Psoas muscle (tissue), 7 donors: ENCODE measurements at regions not wholly inside any gene's neighbourhood (a gene's known extent, or its start where the extent isn't known, plus 50 kb on each side); places are given as distances from the start of the nearest gene placed in this dataset.

Source experiments
- ATAC-seq, 4 donors: fragments of 200-7000 bp; cut with Tn5 transposase; one replicate each; pipeline ENCODE4 v1.9.1; 2020; ENCODE audit warnings: moderate library complexity in 3 of 4, mild to moderate bottlenecking in 2 of 4
- DNase-seq, 2 donors: peaks; one replicate each; pipeline ENCODE4 v3.0.0-alpha.2; 2020
- H3K27ac ChIP-seq: fragments of 200-600 bp; one replicate; pipeline ENCODE4 v1.8.0; 2022
- H3K27me3 ChIP-seq, 3 donors: fragments of 200-600 bp in 1 of 3; one replicate each; pipeline versions ENCODE4 v1.6.1 to v1.8.0; 2013 to 2022; ENCODE audit warnings: low read length in 2 of 3, mild to moderate bottlenecking in 2 of 3, moderate library complexity in 1 of 3; ENCODE audit not compliant: insufficient read depth in 3 of 3
- H3K36me3 ChIP-seq, 2 donors: fragments of 200-600 bp in 1 of 2; one replicate each; pipeline versions ENCODE4 v1.6.1 to v1.8.0; 2013 to 2022; ENCODE audit warnings: low read depth in 1 of 2, mild to moderate bottlenecking in 1 of 2, moderate library complexity in 1 of 2; ENCODE audit not compliant: insufficient read depth in 1 of 2
- H3K4me1 ChIP-seq: fragments of 200-600 bp; one replicate; pipeline ENCODE4 v1.8.0; 2022
- H3K4me3 ChIP-seq: fragments of 200-600 bp; one replicate; pipeline ENCODE4 v1.8.0; 2022; ENCODE audit warnings: mild to moderate bottlenecking
- H3K9me3 ChIP-seq: fragments of 200-600 bp; one replicate; pipeline ENCODE4 v1.8.0; 2022
- WGBS, 3 donors: extraction: QIAGEN DNeasy Blood & Tissue Kit; methylation state at CpG; one replicate each; pipeline versions ENCODE4 v1.1.6 to v1.1.7; 2013; 5-methylcytosine and 5-hydroxymethylcytosine counted together
- intact Hi-C, 2 donors: fragments of 100-400 bp; cut with DNase I; formaldehyde crosslinking; loops; one replicate each; pipeline versions ENCODE4 v1.11.0 to v1.14.2; 2022
- TF ChIP-seq, protein P1 (sequence below): fragments of 200-600 bp; IDR thresholded peaks from one replicate; pipeline ENCODE4 v1.8.0; 2022; ENCODE audit warnings: antibody characterized with exemption
- donor health status: healthy with polysubstance abuse.
- donor health status: DM: no; HTN: no; CAD: no; lungs with moderate emphysema.
- donor health status: Bipolar disorder and iron deficiency.
- donor health status: healthy.
- donor health status: DM: yes; HTN: yes; CAD: no.
- donor health status: DM: no; HTN: no; CAD: no.
- donor health status: DM: yes; HTN: yes; CAD: no.

- TF ChIP-seq, protein P1, sequence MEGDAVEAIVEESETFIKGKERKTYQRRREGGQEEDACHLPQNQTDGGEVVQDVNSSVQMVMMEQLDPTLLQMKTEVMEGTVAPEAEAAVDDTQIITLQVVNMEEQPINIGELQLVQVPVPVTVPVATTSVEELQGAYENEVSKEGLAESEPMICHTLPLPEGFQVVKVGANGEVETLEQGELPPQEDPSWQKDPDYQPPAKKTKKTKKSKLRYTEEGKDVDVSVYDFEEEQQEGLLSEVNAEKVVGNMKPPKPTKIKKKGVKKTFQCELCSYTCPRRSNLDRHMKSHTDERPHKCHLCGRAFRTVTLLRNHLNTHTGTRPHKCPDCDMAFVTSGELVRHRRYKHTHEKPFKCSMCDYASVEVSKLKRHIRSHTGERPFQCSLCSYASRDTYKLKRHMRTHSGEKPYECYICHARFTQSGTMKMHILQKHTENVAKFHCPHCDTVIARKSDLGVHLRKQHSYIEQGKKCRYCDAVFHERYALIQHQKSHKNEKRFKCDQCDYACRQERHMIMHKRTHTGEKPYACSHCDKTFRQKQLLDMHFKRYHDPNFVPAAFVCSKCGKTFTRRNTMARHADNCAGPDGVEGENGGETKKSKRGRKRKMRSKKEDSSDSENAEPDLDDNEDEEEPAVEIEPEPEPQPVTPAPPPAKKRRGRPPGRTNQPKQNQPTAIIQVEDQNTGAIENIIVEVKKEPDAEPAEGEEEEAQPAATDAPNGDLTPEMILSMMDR, result no peak
- DNase-seq (no peak), ATAC-seq (no peak)
- Histone ChIP-seq H3K27ac (no peak overlapping the region), H3K4me1 (peaks cover 17% of the 10 kb centered on the region), H3K36me3 (no peaks in the 10 kb centered on the region), H3K27me3 (no peaks in the 10 kb centered on the region), H3K4me3 (no peak overlapping the region), H3K9me3 (no peaks in the 10 kb centered on the region)
- WGBS, 3 donors, result 76 to 89% (median 77%) methylated on average over 1 of the region's 1 CpG
- intact Hi-C loops, result no loop called here
These were observed 707.8 kb downstream of the USP25 start for GRCh38 chr21:16437586-16437985.

DNA sequence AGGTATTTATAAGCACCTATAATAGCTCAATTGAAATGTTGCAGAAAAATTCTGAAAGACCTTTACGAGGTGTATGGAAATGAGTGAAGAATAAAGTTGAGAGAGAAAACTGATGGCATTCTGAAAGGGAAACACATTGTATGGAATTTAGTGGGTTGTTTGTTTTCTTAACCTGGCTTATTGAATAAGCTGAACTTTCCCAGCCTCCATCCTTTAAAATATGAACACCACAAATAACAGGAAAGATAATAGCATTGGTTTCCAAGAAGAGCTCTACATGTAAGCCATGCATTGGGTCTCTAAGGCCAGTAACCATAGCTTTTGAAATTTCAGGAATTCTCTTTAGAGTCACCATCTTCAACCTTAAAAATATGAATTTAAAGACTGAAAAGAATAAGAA lies 709.0 kb downstream of the USP25 start:
- intact Hi-C loops, result loop anchor here in 1 of 2 donors (1.0 kb wide), 1 partner anchor 18 kb away; no protein-coding TSS in a partner anchor
- Histone ChIP-seq H3K4me1 (peaks cover 17% of the 10 kb centered on the region), H3K27ac (no peak overlapping the region), H3K9me3 (no peaks in the 10 kb centered on the region), H3K4me3 (no peak overlapping the region), H3K27me3 (no peaks in the 10 kb centered on the region), H3K36me3 (no peaks in the 10 kb centered on the region)
- WGBS, 3 donors, result 86 to 93% (median 91%) methylated on average over 1 of the region's 1 CpG
- no peak for DNase-seq
- ATAC-seq, result no peak
- TF ChIP-seq, protein P1, result no peak

GRCh38 chr21:16441789-16442188 lies 712.0 kb downstream of the USP25 start:
- intact Hi-C loops, result no loop called here
- ATAC-seq, result no peak
- 96 to 100% (median 100%) methylated on average over 1 of the region's 1 CpG for WGBS, 3 donors
- Histone ChIP-seq H3K27me3 (no peaks in the 10 kb centered on the region), H3K4me3 (no peak overlapping the region), H3K9me3 (no peaks in the 10 kb centered on the region), H3K27ac (no peak overlapping the region), H3K4me1 (peaks cover 4% of the 10 kb centered on the region), H3K36me3 (no peaks in the 10 kb centered on the region)
- TF ChIP-seq, protein P1, result no peak
- DNase-seq, result no peak

GRCh38 chr21:16454399-16454798 lies 724.6 kb downstream of the USP25 start:
- H3K9me3 ChIP-seq, result no peaks in the 10 kb centered on the region
- H3K27ac ChIP-seq, result no peak overlapping the region
- no peaks in the 10 kb centered on the region for H3K36me3 ChIP-seq
- peak in 2 of 4 donors; percentile 47 to 52 for ATAC-seq
- H3K4me1 ChIP-seq, result peaks cover 40% of the 10 kb centered on the region
- H3K27me3 ChIP-seq, result no peaks in the 10 kb centered on the region
- TF ChIP-seq, protein P1, result peak; percentile 37
- no peak for DNase-seq
- intact Hi-C loops, result no loop called here
- no peak overlapping the region for H3K4me3 ChIP-seq

DNA sequence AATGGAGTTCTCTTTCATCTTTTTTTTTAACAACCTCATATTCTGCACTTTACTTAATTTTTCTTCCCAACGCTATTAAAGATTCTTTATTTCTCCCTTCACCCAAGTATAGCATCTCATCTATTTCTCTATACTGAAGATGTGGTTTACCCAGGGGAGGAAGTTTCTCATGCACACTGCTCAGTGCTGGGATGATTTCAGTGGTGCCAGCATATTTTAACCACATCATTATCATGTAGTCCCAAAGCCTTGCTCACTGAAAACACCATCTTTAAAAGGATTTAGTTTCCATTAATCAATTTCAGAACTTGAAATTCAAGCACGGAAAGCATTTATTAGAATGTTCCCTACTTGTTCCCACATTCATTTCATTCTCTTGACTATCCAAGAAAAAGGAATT lies 725.7 kb downstream of the USP25 start:
- DNase-seq, result no peak
- H3K27ac ChIP-seq, result no peak overlapping the region
- ATAC-seq, result no peak
- TF ChIP-seq, protein P1, result no peak
- H3K4me1 ChIP-seq, result peaks cover 40% of the 10 kb centered on the region
- H3K27me3 ChIP-seq, result no peaks in the 10 kb centered on the region
- intact Hi-C loops, result no loop called here
- H3K4me3 ChIP-seq, result no peak overlapping the region
- no peaks in the 10 kb centered on the region for H3K9me3 ChIP-seq
- H3K36me3 ChIP-seq, result no peaks in the 10 kb centered on the region
- WGBS, 3 donors, result 49 to 62% (median 56%) methylated on average over 2 of the region's 2 CpGs
